HepG2 (cell line): ENCODE measurements at regions not wholly inside any gene's neighbourhood (a gene's known extent, or its start where the extent isn't known, plus 50 kb on each side); places are given as distances from the start of the nearest gene placed in this dataset.

ENCODE experiments used
- ATF4 ChIP-seq, 2 experiments: fragments of 450-650 bp in 1 of 2; sonication (generic) in 1 of 2; formaldehyde crosslinking; IDR thresholded peaks; 2 replicates each; pipeline versions ENCODE4 v1.5.0 to v1.8.0; 2020 to 2022; ENCODE audit warnings: mild to moderate bottlenecking in 1 of 2, missing genetic modification reagents in 1 of 2
- IRF1 ChIP-seq: sonication (generic); formaldehyde crosslinking; IDR thresholded peaks from 2 replicates; pipeline ENCODE4 v1.4.0; 2020; ENCODE audit warnings: low read depth, mild to moderate bottlenecking, missing genetic modification reagents
- KMT2B ChIP-seq: IDR thresholded peaks from 2 replicates; pipeline ENCODE4 v1.6.1; 2016; ENCODE audit warnings: missing genetic modification reagents, missing compliant biosample characterization
- MAF1 ChIP-seq: sonication (generic); formaldehyde crosslinking; IDR thresholded peaks from 2 replicates; pipeline ENCODE4 v1.5.0; 2020; ENCODE audit warnings: missing genetic modification reagents, borderline replicate concordance
- SUZ12 ChIP-seq: fragments of 150-350 bp; IDR thresholded peaks from 2 replicates; pipeline ENCODE4 v1.6.1; 2014; ENCODE audit warnings: low read depth, low read length
- TP53 ChIP-seq: sonication (generic); formaldehyde crosslinking; conservative IDR thresholded peaks from 2 replicates; pipeline ENCODE4 v1.4.0; 2020; ENCODE audit warnings: missing genetic modification reagents
- USF2 ChIP-seq, 2 experiments: sonication (generic) in 1 of 2; formaldehyde crosslinking in 1 of 2; IDR thresholded peaks; 2 replicates each; pipeline versions ENCODE4 v1.5.1 to v1.6.1; 2011 to 2020; ENCODE audit warnings: borderline replicate concordance in 1 of 2, low read depth in 1 of 2, low read length in 1 of 2, mild to moderate bottlenecking in 1 of 2, missing genetic modification reagents in 1 of 2, moderate library complexity in 1 of 2
- ZC3H13 ChIP-seq: sonication (generic); formaldehyde crosslinking; IDR thresholded peaks from 2 replicates; pipeline ENCODE4 v1.8.1; 2023; ENCODE audit warnings: mild to moderate bottlenecking, missing genetic modification reagents, moderate library complexity
- ZNF251 ChIP-seq: sonication (generic); formaldehyde crosslinking; IDR thresholded peaks from 2 replicates; pipeline ENCODE4 v1.9.0; 2021; ENCODE audit warnings: mild to moderate bottlenecking, missing genetic modification reagents
- ZNF432 ChIP-seq: sonication (generic); formaldehyde crosslinking; IDR thresholded peaks from 2 replicates; pipeline ENCODE4 v1.5.0; 2020; ENCODE audit warnings: missing genetic modification reagents, mild to moderate bottlenecking, borderline replicate concordance
- ZNF552 ChIP-seq: sonication (generic); formaldehyde crosslinking; IDR thresholded peaks from 2 replicates; pipeline ENCODE4 v1.9.0; 2022; ENCODE audit warnings: missing genetic modification reagents, mild to moderate bottlenecking, borderline replicate concordance
- ZNF883 ChIP-seq: sonication (generic); formaldehyde crosslinking; IDR thresholded peaks from 2 replicates; pipeline ENCODE4 v1.5.1; 2020; ENCODE audit warnings: mild to moderate bottlenecking, missing genetic modification reagents; ENCODE audit errors: not compliant biosample characterization

- TF ChIP-seq ZNF251 (CRISPR knock-in tag): no peak
- no peak for TF ChIP-seq IRF1 (CRISPR knock-in tag)
- TF ChIP-seq TP53: no peak
- TF ChIP-seq ZNF883 (CRISPR knock-in tag): no peak
- no peak for TF ChIP-seq ZC3H13 (CRISPR knock-in tag)
- TF ChIP-seq SUZ12: no peak
- TF ChIP-seq ZNF552 (CRISPR knock-in tag): no peak
- no peak for TF ChIP-seq MAF1 (CRISPR knock-in tag)
- no peak for TF ChIP-seq KMT2B (CRISPR knock-in tag)
- TF ChIP-seq ZNF432: no peak
- no peak for TF ChIP-seq USF2 (IDR thresholded peaks at IDR 0.05; ENCODE audit: low read depth, low read length)
- TF ChIP-seq USF2 (CRISPR knock-in tag; IDR thresholded peaks at IDR 0.05; ENCODE audit: borderline replicate concordance): no peak
- no peak for TF ChIP-seq ATF4 (CRISPR knock-in tag; IDR thresholded peaks at IDR 0.05)
These were observed 282.2 kb upstream of the ST6GAL2 start (continued) for GRCh38 chr2:107168141-107168540.
